ENCODE measurements at regions not wholly inside any gene's neighbourhood (a gene's known extent, or its start where the extent isn't known, plus 50 kb on each side); places are given as distances from the start of the nearest gene placed in this dataset.
A peak's percentile ranks its signal among the peaks of the same experiment; 100 is the strongest.

- no peak for TF ChIP-seq CTCF (conservative IDR thresholded peaks at IDR 0.05; ENCODE audit: low read depth, low read length)
- DNase-seq (ENCODE audit: low read depth) = no peak
- H3K4me3 ChIP-seq (ENCODE audit: low read depth, low read length) = no peak overlapping the region
Observed at GRCh38 chr13:76440568-76440967, 445.6 kb downstream of the KCTD12 start.

DNA sequence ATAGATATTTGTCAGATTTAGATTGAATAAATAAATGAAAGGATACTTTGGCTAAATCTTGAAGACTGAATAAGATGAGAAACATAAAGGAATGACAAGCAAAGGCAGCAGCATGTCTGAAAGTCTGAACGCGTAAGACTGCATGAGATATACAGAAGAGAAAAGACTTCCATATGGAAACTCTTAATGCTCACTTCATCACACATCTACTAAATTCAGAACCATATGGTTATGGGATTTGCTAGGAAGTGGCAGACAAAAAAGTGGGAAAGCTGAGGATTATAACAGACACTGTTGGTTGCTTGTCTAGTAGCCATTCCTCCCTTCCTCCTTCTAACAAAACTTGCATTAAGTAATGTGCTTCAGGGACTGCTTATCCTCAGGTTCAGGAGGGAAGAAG, 446.7 kb downstream of the KCTD12 start:
- no peak for TF ChIP-seq CTCF (conservative IDR thresholded peaks at IDR 0.05; ENCODE audit: low read depth, low read length)

GRCh38 chr13:76438050-76438449, 448.2 kb downstream of the KCTD12 start:
- no peak for TF ChIP-seq CTCF (conservative IDR thresholded peaks at IDR 0.05; ENCODE audit: low read depth, low read length)
- peak; percentile 28 for DNase-seq (ENCODE audit: low read depth)
- H3K4me3 ChIP-seq (ENCODE audit: low read depth, low read length) = no peak overlapping the region

More for the DNA sequence above, 446.7 kb downstream of the KCTD12 start:
- DNase-seq (ENCODE audit: low read depth) = no peak
- H3K4me3 ChIP-seq (ENCODE audit: low read depth, low read length) = no peak overlapping the region

DNA sequence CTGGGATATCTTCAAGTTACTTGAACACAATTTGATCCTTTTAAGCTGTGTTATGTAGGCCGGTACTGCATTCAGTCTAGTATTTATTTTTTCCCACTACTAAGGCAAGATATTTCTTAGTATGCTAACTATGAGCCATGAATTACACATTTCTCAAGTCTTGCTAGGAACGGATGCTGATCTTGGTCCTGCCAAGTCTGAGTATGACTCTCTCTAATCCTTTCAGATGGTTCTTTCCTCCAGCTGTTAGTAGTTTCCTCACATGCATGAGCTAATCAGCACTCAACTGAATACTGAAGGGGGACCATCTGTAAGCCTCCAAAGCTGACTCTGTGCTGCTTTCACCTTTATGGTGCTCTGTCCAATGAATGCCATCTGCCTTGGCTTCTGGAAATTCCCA, 460.3 kb downstream of the KCTD12 start:
- no peak overlapping the region for H3K4me3 ChIP-seq (ENCODE audit: low read depth, low read length)
- TF ChIP-seq CTCF (conservative IDR thresholded peaks at IDR 0.05; ENCODE audit: low read depth, low read length) = no peak
- peak; percentile 85 for DNase-seq (ENCODE audit: low read depth)

DNA sequence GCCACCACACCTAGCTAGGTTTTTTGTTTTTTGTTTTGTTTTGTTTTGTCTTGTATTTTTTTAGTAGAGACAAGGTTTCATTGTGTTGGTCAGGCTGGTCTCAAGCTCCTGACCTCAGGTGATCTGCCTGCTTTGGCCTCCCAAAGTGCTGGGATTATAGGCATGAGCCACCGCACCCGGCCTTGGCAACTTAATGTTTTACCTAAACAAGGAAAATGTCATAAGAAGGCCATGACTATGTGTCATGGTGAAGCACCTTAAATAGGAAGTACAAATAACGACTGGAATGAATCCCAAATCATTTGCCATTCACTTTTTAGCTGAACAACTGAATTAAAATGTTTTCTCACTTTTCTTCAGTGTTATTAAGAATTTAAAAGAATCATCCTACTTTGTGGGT, 465.2 kb downstream of the KCTD12 start:
- TF ChIP-seq CTCF (conservative IDR thresholded peaks at IDR 0.05; ENCODE audit: low read depth, low read length) = no peak
- DNase-seq (ENCODE audit: low read depth) = no peak

DNA sequence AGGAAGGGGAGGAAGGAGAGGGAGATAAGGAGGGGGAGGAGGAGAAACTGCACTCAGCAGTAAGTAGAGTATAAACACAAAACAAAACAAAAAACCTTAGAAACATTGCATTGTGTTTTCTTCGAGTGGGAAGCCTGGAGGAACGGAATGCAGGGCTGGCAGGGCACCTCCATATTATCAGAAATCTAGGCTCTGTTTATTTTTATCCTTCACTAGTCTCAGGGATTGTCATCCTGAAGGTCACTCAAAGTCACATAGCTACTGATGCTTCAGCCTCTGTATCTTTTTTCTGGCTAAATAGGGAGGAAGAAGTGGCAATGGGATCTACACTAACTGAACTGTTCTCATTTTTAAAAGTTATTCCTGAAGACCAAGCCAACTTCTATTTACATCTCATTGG, 467.8 kb downstream of the KCTD12 start:
- no peak overlapping the region for H3K4me3 ChIP-seq (ENCODE audit: low read depth, low read length)
- DNase-seq (ENCODE audit: low read depth) = no peak
- TF ChIP-seq CTCF (conservative IDR thresholded peaks at IDR 0.05; ENCODE audit: low read depth, low read length) = no peak

More for the DNA sequence above, 465.2 kb downstream of the KCTD12 start:
- H3K4me3 ChIP-seq (ENCODE audit: low read depth, low read length) = no peak overlapping the region

- DNase-seq (ENCODE audit: low read depth) = no peak
- no peak overlapping the region for H3K4me3 ChIP-seq (ENCODE audit: low read depth, low read length)
- no peak for TF ChIP-seq CTCF (conservative IDR thresholded peaks at IDR 0.05; ENCODE audit: low read depth, low read length)
Observed at GRCh38 chr13:76414320-76414719, 471.9 kb downstream of the KCTD12 start.
